Keratinocyte (primary cell): ENCODE measurements at regions not wholly inside any gene's neighbourhood (a gene's known extent, or its start where the extent isn't known, plus 50 kb on each side); places are given as distances from the start of the nearest gene placed in this dataset.
"Not testable (repeated sequence)": the region's sequence is repeated elsewhere in the genome, so short reads cannot be mapped to it uniquely, and the experiment has no call there.

Experiments
- DNase-seq: peaks from one replicate; pipeline ENCODE4 v3.0.0-alpha.2; 2011; ENCODE audit warnings: low read depth, missing footprints, low spot score
- FAIRE-seq: peaks from 2 replicates; lab custom pipeline; 2011; peaks lifted over from hg19 to GRCh38; lab: Jason Lieb, UNC
- H2AFZ ChIP-seq: 2 replicates; pipeline ENCODE4 v1.6.0; 2012; ENCODE audit warnings: low read length, control low read depth, inconsistent platforms; ENCODE audit not compliant: control insufficient read depth
- H3K27ac ChIP-seq: 2 replicates; pipeline ENCODE4 v1.5.1; 2011; ENCODE audit warnings: low read length; ENCODE audit not compliant: control insufficient read depth, insufficient read depth
- H3K27me3 ChIP-seq: 3 replicates; pipeline ENCODE4 v1.6.0; 2011; ENCODE audit warnings: low read length; ENCODE audit not compliant: control insufficient read depth, insufficient read depth; ENCODE audit errors: extremely low read depth
- H3K36me3 ChIP-seq, 2 experiments: 2 replicates in 1 of 2; 3 replicates in 1 of 2; pipeline ENCODE4 v1.5.1; 2011; ENCODE audit warnings: low read length in 2 of 2, mild to moderate bottlenecking in 1 of 2; ENCODE audit not compliant: control insufficient read depth in 2 of 2, insufficient read depth in 2 of 2; ENCODE audit errors: extremely low read depth in 1 of 2
- H3K4me1 ChIP-seq: 3 replicates; pipeline ENCODE4 v1.5.1; 2011; ENCODE audit warnings: low read length; ENCODE audit not compliant: control insufficient read depth, insufficient read depth; ENCODE audit errors: extremely low read depth
- H3K4me2 ChIP-seq: 3 replicates; pipeline ENCODE4 v1.6.0; 2011; ENCODE audit warnings: low read depth, low read length; ENCODE audit not compliant: control insufficient read depth, insufficient read depth; ENCODE audit errors: extremely low read depth
- H3K4me3 ChIP-seq, 3 experiments: fragments of 200-600 bp in 1 of 3; sonication (generic) in 1 of 3; 2 replicates in 2 of 3; 3 replicates in 1 of 3; pipeline ENCODE4 v1.5.1; 2011 to 2016; ENCODE audit warnings: low read length in 3 of 3, mild to moderate bottlenecking in 3 of 3, control low read depth in 2 of 3, inconsistent platforms in 1 of 3, low read depth in 1 of 3, mixed read lengths in 1 of 3, mixed run types in 1 of 3, moderate library complexity in 1 of 3; ENCODE audit not compliant: control insufficient read depth in 2 of 3, insufficient read depth in 2 of 3; ENCODE audit errors: extremely low read depth in 1 of 3
- H3K79me2 ChIP-seq: 2 replicates; pipeline ENCODE4 v1.6.0; 2012; ENCODE audit warnings: low read length; ENCODE audit not compliant: control insufficient read depth, insufficient read depth
- H3K9ac ChIP-seq: 3 replicates; pipeline ENCODE4 v1.6.0; 2011; ENCODE audit warnings: low read length; ENCODE audit not compliant: control insufficient read depth, insufficient read depth; ENCODE audit errors: extremely low read depth
- H3K9me1 ChIP-seq: 3 replicates; pipeline ENCODE4 v1.6.0; 2011; ENCODE audit warnings: low read length; ENCODE audit not compliant: control insufficient read depth, insufficient read depth; ENCODE audit errors: extremely low read depth
- H3K9me3 ChIP-seq: 2 replicates; pipeline ENCODE4 v1.5.1; 2012; ENCODE audit warnings: low read depth, low read length; ENCODE audit not compliant: control insufficient read depth
- H4K20me1 ChIP-seq: 3 replicates; pipeline ENCODE4 v1.6.0; 2011; ENCODE audit warnings: low read length; ENCODE audit not compliant: control insufficient read depth, insufficient read depth; ENCODE audit errors: extremely low read depth
- dilution Hi-C: fragments of 300-500 bp; cut with MboI; formaldehyde crosslinking; loops from one replicate; pipeline ENCODE4 v1.7.0; 2020; ENCODE audit warnings: low sequenced_read_pairs; ENCODE audit not compliant: extremely low pct_ligation_motif_present

GRCh38 chr16:29087673-29088072 is 102.8 kb downstream of the LAT start:
- H4K20me1 ChIP-seq, H3K4me2 ChIP-seq, DNase-seq, H3K79me2 ChIP-seq, H3K9me1 ChIP-seq, H3K4me3 ChIP-seq, H3K36me3 ChIP-seq, H3K4me1 ChIP-seq, FAIRE-seq, H3K27me3 ChIP-seq, H3K27ac ChIP-seq, H2AFZ ChIP-seq, H3K9ac ChIP-seq, H3K9me3 ChIP-seq, dilution Hi-C loops: not testable (repeated sequence)

- H4K20me1 ChIP-seq, H3K9me3 ChIP-seq, dilution Hi-C loops, DNase-seq, H3K4me3 ChIP-seq, H3K9me1 ChIP-seq, FAIRE-seq, H3K27me3 ChIP-seq, H3K36me3 ChIP-seq, H3K9ac ChIP-seq, H2AFZ ChIP-seq, H3K27ac ChIP-seq, H3K4me1 ChIP-seq, H3K79me2 ChIP-seq: not testable (repeated sequence)
- H3K4me2 ChIP-seq = peak overlapping the region; percentile 27
Observed at GRCh38 chr16:29081829-29082639, 97.2 kb downstream of the LAT start.

- H3K9me3 ChIP-seq, dilution Hi-C loops, DNase-seq, H3K4me1 ChIP-seq, FAIRE-seq, H3K79me2 ChIP-seq, H3K27ac ChIP-seq, H2AFZ ChIP-seq, H3K9me1 ChIP-seq, H3K9ac ChIP-seq, H3K27me3 ChIP-seq, H4K20me1 ChIP-seq, H3K36me3 ChIP-seq, H3K4me2 ChIP-seq: not testable (repeated sequence)
- H3K4me3 ChIP-seq = peak overlapping the region in 1 of 3 experiments; percentile 21
Observed at GRCh38 chr16:29074554-29075402, 89.9 kb downstream of the LAT start.

GRCh38 chr16:29062235-29062634 is 77.4 kb downstream of the LAT start:
- not testable (repeated sequence) for DNase-seq

More at GRCh38 chr16:29062235-29062634, 77.4 kb downstream of the LAT start:
- H3K27ac ChIP-seq, H3K36me3 ChIP-seq, H3K27me3 ChIP-seq, H3K79me2 ChIP-seq, dilution Hi-C loops, H3K9ac ChIP-seq, H3K9me3 ChIP-seq, H2AFZ ChIP-seq, H3K9me1 ChIP-seq, H3K4me3 ChIP-seq, H3K4me2 ChIP-seq, H3K4me1 ChIP-seq, FAIRE-seq, H4K20me1 ChIP-seq: not testable (repeated sequence)
